ENCODE measurements at regions not wholly inside any gene's neighbourhood (a gene's known extent, or its start where the extent isn't known, plus 50 kb on each side); places are given as distances from the start of the nearest gene placed in this dataset.

DNA sequence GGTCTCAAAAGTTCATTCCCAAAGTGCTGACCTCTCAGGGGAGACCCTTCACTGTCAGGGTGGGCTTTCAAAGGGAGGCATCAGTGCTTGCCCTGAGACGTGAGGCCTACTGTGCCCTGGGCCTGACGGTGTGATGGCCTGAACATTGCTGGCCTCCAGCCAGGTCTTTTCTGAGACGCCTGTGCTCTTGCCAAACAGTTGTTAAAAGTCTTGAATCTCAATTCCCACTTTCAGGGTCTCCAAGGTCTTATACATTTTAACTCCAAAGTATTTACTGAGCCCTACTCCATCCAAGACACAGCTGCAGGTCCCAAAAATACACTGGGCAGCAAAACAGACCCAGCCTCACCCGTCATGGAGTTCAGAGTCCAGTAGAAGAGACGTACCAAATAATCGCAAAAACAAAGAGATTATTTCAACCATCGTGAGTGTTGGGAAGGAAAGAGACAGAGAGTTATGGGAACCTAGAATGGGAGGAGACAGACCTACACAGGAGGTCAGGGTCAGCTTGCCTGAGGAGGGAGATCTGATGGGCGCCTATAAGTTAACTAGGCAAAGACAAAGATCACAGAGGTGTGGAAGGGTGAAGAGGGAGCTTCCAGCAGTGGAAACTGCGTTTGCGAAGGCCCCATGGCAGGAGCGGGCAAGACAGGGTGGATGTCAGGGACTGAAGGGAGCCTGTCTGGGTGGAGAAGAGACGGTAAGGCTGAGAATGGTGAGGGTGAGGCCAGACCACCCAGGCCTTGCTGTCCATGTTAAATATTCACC, 446.3 kb downstream of the PREX1 start:
- no peaks in the 10 kb centered on the region for H3K36me3 ChIP-seq (ENCODE audit: insufficient read depth, low read length)
- H3K4me3 ChIP-seq (ENCODE audit: low read depth in 1 of 2, low read length in 2 of 2), result no peak overlapping the region
- H3K9me3 ChIP-seq (ENCODE audit: insufficient read depth, low read length, severe bottlenecking), result no peaks in the 10 kb centered on the region
- H4K20me1 ChIP-seq (ENCODE audit: insufficient read depth, low read length), result no peaks in the 10 kb centered on the region
- no peak overlapping the region for H3K4me2 ChIP-seq (ENCODE audit: insufficient read depth, low read length)
- no peak overlapping the region for H3K27ac ChIP-seq (ENCODE audit: low read length)
- H3K79me2 ChIP-seq (ENCODE audit: insufficient read depth, low read length), result no peaks in the 10 kb centered on the region
- no peaks in the 10 kb centered on the region for H3K27me3 ChIP-seq (ENCODE audit: insufficient read depth, low read length, poor library complexity)
- no peak for TF ChIP-seq EZH2 (IDR thresholded peaks at IDR 0.05; ENCODE audit: borderline replicate concordance, low read depth, low read length, severe bottlenecking)
- TF ChIP-seq, protein P1, sequence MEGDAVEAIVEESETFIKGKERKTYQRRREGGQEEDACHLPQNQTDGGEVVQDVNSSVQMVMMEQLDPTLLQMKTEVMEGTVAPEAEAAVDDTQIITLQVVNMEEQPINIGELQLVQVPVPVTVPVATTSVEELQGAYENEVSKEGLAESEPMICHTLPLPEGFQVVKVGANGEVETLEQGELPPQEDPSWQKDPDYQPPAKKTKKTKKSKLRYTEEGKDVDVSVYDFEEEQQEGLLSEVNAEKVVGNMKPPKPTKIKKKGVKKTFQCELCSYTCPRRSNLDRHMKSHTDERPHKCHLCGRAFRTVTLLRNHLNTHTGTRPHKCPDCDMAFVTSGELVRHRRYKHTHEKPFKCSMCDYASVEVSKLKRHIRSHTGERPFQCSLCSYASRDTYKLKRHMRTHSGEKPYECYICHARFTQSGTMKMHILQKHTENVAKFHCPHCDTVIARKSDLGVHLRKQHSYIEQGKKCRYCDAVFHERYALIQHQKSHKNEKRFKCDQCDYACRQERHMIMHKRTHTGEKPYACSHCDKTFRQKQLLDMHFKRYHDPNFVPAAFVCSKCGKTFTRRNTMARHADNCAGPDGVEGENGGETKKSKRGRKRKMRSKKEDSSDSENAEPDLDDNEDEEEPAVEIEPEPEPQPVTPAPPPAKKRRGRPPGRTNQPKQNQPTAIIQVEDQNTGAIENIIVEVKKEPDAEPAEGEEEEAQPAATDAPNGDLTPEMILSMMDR (IDR thresholded peaks at IDR 0.05; ENCODE audit: borderline replicate concordance, extremely low read depth, low read length, poor library complexity, severe bottlenecking), result no peak
- ATAC-seq (ENCODE audit: insufficient read depth, low read depth) (no peak), DNase-seq (no peak)
- H3K9ac ChIP-seq (ENCODE audit: low read depth, low read length), result no peak overlapping the region
- H3K4me1 ChIP-seq (ENCODE audit: insufficient read depth, low read length), result no peaks in the 10 kb centered on the region
- no peak overlapping the region for H2AFZ ChIP-seq (ENCODE audit: low read depth, low read length)

DNA sequence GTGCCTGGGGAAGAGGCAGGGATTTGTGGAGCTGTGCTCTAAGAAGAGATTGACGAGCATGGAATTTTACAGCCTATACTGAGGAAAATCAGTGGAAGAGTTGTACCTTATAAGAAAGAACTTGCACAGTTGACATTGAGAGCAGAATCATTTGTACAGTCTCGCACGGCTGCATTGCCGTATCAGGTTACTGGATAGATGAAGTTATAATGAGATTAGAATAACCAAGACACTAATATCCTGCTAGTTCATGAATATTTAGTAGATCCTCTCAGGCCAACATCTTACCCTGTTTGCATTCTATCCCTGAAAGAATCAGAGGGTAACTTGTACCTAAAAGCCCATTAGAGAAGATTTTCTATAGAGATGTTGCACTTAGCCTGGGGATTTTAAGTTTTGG, 447.1 kb downstream of the PREX1 start:
- TF ChIP-seq EZH2 (IDR thresholded peaks at IDR 0.05; ENCODE audit: borderline replicate concordance, low read depth, low read length, severe bottlenecking), result no peak
- TF ChIP-seq, protein P1 (IDR thresholded peaks at IDR 0.05; ENCODE audit: borderline replicate concordance, extremely low read depth, low read length, poor library complexity, severe bottlenecking), result no peak

DNA sequence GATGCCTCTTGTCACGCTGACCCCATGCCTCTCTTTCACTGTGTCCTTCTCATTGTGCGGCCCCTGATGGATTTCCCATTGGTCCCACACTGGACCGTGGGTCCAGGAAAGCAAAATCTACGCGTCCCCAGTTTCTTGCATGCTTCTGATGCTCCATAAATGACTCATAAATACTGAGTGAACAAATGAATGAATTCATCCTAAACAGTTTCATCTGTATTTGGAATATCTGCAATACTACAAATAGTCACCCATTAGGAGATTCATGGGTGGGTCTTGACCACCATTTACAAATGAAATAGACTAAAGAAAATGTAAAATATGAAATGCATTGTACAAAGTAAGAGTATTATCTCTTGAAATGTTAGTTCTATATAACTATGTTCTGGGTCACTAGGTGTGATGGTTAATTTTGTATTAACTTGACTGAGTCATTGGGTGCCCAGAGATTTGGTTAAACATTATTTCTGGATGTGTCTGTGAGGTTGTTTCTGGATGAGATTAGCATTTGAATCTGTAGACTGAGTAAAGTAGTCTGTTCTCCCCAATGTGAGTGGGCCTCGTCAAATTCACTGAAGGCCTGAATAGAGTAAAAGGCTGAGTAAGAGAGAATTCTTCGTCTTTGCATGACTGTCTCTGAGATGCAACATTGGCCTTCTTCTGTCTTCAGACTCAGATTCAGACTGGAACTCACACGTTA, 448.7 kb downstream of the PREX1 start:
- H3K9me3 ChIP-seq (ENCODE audit: insufficient read depth, low read length, severe bottlenecking), result no peaks in the 10 kb centered on the region
- H2AFZ ChIP-seq (ENCODE audit: low read depth, low read length), result no peak overlapping the region
- H4K20me1 ChIP-seq (ENCODE audit: insufficient read depth, low read length), result no peaks in the 10 kb centered on the region
- H3K4me3 ChIP-seq (ENCODE audit: low read depth in 1 of 2, low read length in 2 of 2), result no peak overlapping the region
- no peaks in the 10 kb centered on the region for H3K27me3 ChIP-seq (ENCODE audit: insufficient read depth, low read length, poor library complexity)
- H3K4me2 ChIP-seq (ENCODE audit: insufficient read depth, low read length), result no peak overlapping the region
- no peak overlapping the region for H3K27ac ChIP-seq (ENCODE audit: low read length)
- H3K4me1 ChIP-seq (ENCODE audit: insufficient read depth, low read length), result no peaks in the 10 kb centered on the region
- H3K9ac ChIP-seq (ENCODE audit: low read depth, low read length), result no peak overlapping the region
- H3K79me2 ChIP-seq (ENCODE audit: insufficient read depth, low read length), result no peaks in the 10 kb centered on the region
- no peak for ATAC-seq (ENCODE audit: insufficient read depth, low read depth)
- DNase-seq, result no peak
- TF ChIP-seq, protein P1 (IDR thresholded peaks at IDR 0.05; ENCODE audit: borderline replicate concordance, extremely low read depth, low read length, poor library complexity, severe bottlenecking), result no peak
- TF ChIP-seq EZH2 (IDR thresholded peaks at IDR 0.05; ENCODE audit: borderline replicate concordance, low read depth, low read length, severe bottlenecking), result no peak
- no peaks in the 10 kb centered on the region for H3K36me3 ChIP-seq (ENCODE audit: insufficient read depth, low read length)

More for the DNA sequence above, 447.1 kb downstream of the PREX1 start:
- DNase-seq (no peak), ATAC-seq (ENCODE audit: insufficient read depth, low read depth) (no peak)
- Histone ChIP-seq H3K9ac (ENCODE audit: low read depth, low read length) (no peak overlapping the region), H3K79me2 (ENCODE audit: insufficient read depth, low read length) (no peaks in the 10 kb centered on the region), H3K4me2 (ENCODE audit: insufficient read depth, low read length) (no peak overlapping the region), H3K27ac (ENCODE audit: low read length) (no peak overlapping the region), H3K36me3 (ENCODE audit: insufficient read depth, low read length) (no peaks in the 10 kb centered on the region), H3K4me3 (ENCODE audit: low read depth in 1 of 2, low read length in 2 of 2) (no peak overlapping the region), H3K9me3 (ENCODE audit: insufficient read depth, low read length, severe bottlenecking) (no peaks in the 10 kb centered on the region), H3K4me1 (ENCODE audit: insufficient read depth, low read length) (no peaks in the 10 kb centered on the region), H3K27me3 (ENCODE audit: insufficient read depth, low read length, poor library complexity) (no peaks in the 10 kb centered on the region), H4K20me1 (ENCODE audit: insufficient read depth, low read length) (no peaks in the 10 kb centered on the region), H2AFZ (ENCODE audit: low read depth, low read length) (no peak overlapping the region)
